HCT116 (cell line): ENCODE measurements at regions not wholly inside any gene's neighbourhood (a gene's known extent, or its start where the extent isn't known, plus 50 kb on each side); places are given as distances from the start of the nearest gene placed in this dataset.

Experiments used
- ATF3 ChIP-seq: IDR thresholded peaks from 2 replicates; pipeline ENCODE4 v1.6.1; 2012
- EGR1 ChIP-seq: IDR thresholded peaks from 2 replicates; pipeline ENCODE4 v1.6.1; 2012; ENCODE audit warnings: low read depth
- EZH2 ChIP-seq: fragments of 200-600 bp; sonication (generic); IDR thresholded peaks from 2 replicates; pipeline ENCODE4 v1.6.1; 2017; ENCODE audit warnings: antibody characterized with exemption, mixed run types
- POLR2AphosphoS5 ChIP-seq: IDR thresholded peaks from 2 replicates; pipeline ENCODE4 v1.6.1; 2011; ENCODE audit warnings: mild to moderate bottlenecking, low read depth, low read length, moderate library complexity
- SIN3A ChIP-seq: IDR thresholded peaks from 2 replicates; pipeline ENCODE4 v1.6.1; 2012; ENCODE audit warnings: low read depth
- SRF ChIP-seq: IDR thresholded peaks from 2 replicates; pipeline ENCODE4 v1.6.1; 2012; ENCODE audit warnings: low read depth
- TCF7L2 ChIP-seq: IDR thresholded peaks from 2 replicates; pipeline ENCODE4 v1.7.0; 2011; ENCODE audit warnings: borderline replicate concordance, inconsistent platforms; ENCODE audit not compliant: insufficient read depth, insufficient read length; ENCODE audit errors: extremely low read depth
- YY1 ChIP-seq: IDR thresholded peaks from 2 replicates; pipeline ENCODE4 v1.6.1; 2011; ENCODE audit warnings: low read length, low read depth, moderate library complexity, mild to moderate bottlenecking; ENCODE audit not compliant: insufficient replicate concordance; ENCODE audit errors: extremely low read depth
- ZNF274 ChIP-seq: fragments of 200-500 bp; sonication (Bioruptor generic); IDR thresholded peaks from 2 replicates; pipeline ENCODE4 v1.6.1; 2014; ENCODE audit warnings: mild to moderate bottlenecking, low read depth, low read length, inconsistent platforms
- TF ChIP-seq, protein P1 (sequence below), 3 experiments: fragments of 200-600 bp in 1 of 3; sonication (generic) in 1 of 3; IDR thresholded peaks in 2 of 3; conservative IDR thresholded peaks in 1 of 3; 2 replicates each; pipeline ENCODE4 v1.5.1; 2012 to 2017; ENCODE audit warnings: low read depth in 2 of 3, low read length in 2 of 3, antibody characterized with exemption in 1 of 3, borderline replicate concordance in 1 of 3, control low read depth in 1 of 3, mild to moderate bottlenecking in 1 of 3, mixed read lengths in 1 of 3, mixed run types in 1 of 3, moderate library complexity in 1 of 3; ENCODE audit not compliant: insufficient read depth in 1 of 3
- TF ChIP-seq, protein P2 (sequence below): IDR thresholded peaks from 2 replicates; pipeline ENCODE4 v1.6.1; 2012; ENCODE audit warnings: low read depth

DNA sequence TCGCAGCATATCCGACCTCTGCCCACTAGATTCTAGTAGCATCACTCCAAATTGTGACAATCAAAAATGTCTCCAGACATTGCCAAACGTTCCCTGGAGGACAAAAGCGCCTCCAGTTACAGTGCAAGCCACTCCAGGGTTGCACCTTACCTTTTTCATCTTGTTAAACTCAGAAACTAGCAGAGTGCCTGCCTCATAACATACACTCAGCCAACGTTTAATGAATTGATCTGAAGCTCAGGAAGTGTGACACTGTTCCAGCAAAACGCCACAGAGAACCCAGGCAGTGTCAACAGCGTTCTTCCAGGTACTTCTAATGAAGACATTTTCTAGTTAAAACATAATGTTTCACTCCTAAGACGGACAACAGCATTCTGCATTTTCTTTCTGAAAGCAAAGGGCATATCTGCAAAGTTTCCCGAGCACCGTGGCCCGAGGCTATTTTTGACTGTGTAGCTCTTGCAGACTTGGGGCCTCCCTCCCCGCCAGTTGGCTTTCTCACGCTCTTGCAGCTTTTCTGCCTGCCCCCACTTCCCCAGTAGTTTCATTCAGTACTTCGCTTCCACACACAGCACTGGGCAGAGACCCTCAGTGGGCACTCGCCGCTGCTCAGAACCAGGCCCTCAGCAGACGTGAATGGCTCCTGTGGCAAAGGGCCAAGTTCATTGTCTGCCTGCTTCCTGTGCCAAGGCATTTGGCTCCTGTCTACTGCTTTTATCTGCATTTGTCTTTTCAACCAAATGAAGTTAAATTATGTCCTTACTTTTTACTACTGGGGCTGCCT lies 133.4 kb upstream of the TTC29 start:
- TF ChIP-seq EGR1: no peak
- no peak for TF ChIP-seq EZH2
- TF ChIP-seq, protein P1, sequence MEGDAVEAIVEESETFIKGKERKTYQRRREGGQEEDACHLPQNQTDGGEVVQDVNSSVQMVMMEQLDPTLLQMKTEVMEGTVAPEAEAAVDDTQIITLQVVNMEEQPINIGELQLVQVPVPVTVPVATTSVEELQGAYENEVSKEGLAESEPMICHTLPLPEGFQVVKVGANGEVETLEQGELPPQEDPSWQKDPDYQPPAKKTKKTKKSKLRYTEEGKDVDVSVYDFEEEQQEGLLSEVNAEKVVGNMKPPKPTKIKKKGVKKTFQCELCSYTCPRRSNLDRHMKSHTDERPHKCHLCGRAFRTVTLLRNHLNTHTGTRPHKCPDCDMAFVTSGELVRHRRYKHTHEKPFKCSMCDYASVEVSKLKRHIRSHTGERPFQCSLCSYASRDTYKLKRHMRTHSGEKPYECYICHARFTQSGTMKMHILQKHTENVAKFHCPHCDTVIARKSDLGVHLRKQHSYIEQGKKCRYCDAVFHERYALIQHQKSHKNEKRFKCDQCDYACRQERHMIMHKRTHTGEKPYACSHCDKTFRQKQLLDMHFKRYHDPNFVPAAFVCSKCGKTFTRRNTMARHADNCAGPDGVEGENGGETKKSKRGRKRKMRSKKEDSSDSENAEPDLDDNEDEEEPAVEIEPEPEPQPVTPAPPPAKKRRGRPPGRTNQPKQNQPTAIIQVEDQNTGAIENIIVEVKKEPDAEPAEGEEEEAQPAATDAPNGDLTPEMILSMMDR (IDR thresholded peaks at IDR 0.05 in 2 of 3, conservative IDR thresholded peaks at IDR 0.05 in 1 of 3; ENCODE audit: borderline replicate concordance in 1 of 3, insufficient read depth in 1 of 3, low read depth in 2 of 3, low read length in 2 of 3): no peak
- TF ChIP-seq SRF: no peak
- TF ChIP-seq, protein P2, sequence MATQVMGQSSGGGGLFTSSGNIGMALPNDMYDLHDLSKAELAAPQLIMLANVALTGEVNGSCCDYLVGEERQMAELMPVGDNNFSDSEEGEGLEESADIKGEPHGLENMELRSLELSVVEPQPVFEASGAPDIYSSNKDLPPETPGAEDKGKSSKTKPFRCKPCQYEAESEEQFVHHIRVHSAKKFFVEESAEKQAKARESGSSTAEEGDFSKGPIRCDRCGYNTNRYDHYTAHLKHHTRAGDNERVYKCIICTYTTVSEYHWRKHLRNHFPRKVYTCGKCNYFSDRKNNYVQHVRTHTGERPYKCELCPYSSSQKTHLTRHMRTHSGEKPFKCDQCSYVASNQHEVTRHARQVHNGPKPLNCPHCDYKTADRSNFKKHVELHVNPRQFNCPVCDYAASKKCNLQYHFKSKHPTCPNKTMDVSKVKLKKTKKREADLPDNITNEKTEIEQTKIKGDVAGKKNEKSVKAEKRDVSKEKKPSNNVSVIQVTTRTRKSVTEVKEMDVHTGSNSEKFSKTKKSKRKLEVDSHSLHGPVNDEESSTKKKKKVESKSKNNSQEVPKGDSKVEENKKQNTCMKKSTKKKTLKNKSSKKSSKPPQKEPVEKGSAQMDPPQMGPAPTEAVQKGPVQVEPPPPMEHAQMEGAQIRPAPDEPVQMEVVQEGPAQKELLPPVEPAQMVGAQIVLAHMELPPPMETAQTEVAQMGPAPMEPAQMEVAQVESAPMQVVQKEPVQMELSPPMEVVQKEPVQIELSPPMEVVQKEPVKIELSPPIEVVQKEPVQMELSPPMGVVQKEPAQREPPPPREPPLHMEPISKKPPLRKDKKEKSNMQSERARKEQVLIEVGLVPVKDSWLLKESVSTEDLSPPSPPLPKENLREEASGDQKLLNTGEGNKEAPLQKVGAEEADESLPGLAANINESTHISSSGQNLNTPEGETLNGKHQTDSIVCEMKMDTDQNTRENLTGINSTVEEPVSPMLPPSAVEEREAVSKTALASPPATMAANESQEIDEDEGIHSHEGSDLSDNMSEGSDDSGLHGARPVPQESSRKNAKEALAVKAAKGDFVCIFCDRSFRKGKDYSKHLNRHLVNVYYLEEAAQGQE: no peak
- TF ChIP-seq ATF3: no peak
- no peak for TF ChIP-seq ZNF274
- TF ChIP-seq SIN3A: no peak
- TF ChIP-seq TCF7L2: no peak
- TF ChIP-seq POLR2AphosphoS5: no peak
- TF ChIP-seq YY1: no peak
